H9 (cell line): ENCODE measurements at regions not wholly inside any gene's neighbourhood (a gene's known extent, or its start where the extent isn't known, plus 50 kb on each side); places are given as distances from the start of the nearest gene placed in this dataset.
A peak's percentile ranks its signal among the peaks of the same experiment; 100 is the strongest.

ENCODE experiments used
- DNase-seq: peaks from one replicate; pipeline ENCODE4 v3.0.0-alpha.2; 2017
- H2AFZ ChIP-seq: one replicate; pipeline ENCODE4 v1.6.1; 2013; ENCODE audit warnings: mild to moderate bottlenecking, low read length, control low read depth, moderate library complexity
- H2AK5ac ChIP-seq: 2 replicates; pipeline ENCODE4 v1.6.1; 2013; ENCODE audit warnings: low read length, control low read depth, mixed read lengths; ENCODE audit not compliant: insufficient read length
- H2BK120ac ChIP-seq: one replicate; pipeline ENCODE4 v1.6.1; 2013; ENCODE audit warnings: low read depth, mild to moderate bottlenecking, low read length, control low read depth, inconsistent platforms; ENCODE audit not compliant: poor library complexity, severe bottlenecking
- H2BK12ac ChIP-seq: 2 replicates; pipeline ENCODE4 v1.6.1; 2013; ENCODE audit warnings: low read length, control low read depth, mixed read lengths, low read depth; ENCODE audit not compliant: insufficient read length
- H2BK15ac ChIP-seq: 2 replicates; pipeline ENCODE4 v1.6.1; 2013; ENCODE audit warnings: low read depth, low read length, control low read depth
- H2BK20ac ChIP-seq: one replicate; pipeline ENCODE4 v1.6.1; 2013; ENCODE audit warnings: low read depth, mild to moderate bottlenecking, low read length, control low read depth, inconsistent platforms; ENCODE audit not compliant: poor library complexity, severe bottlenecking
- H2BK5ac ChIP-seq: 2 replicates; pipeline ENCODE4 v1.6.1; 2013; ENCODE audit warnings: low read length, control low read depth, mixed read lengths; ENCODE audit not compliant: insufficient read length
- H3K14ac ChIP-seq: 2 replicates; pipeline ENCODE4 v1.6.1; 2013; ENCODE audit warnings: low read length, control low read depth; ENCODE audit not compliant: insufficient read depth
- H3K18ac ChIP-seq: 2 replicates; pipeline ENCODE4 v1.6.1; 2013; ENCODE audit warnings: low read depth, mild to moderate bottlenecking, mixed read lengths, low read length, control low read depth; ENCODE audit not compliant: insufficient read length
- H3K23ac ChIP-seq: 2 replicates; pipeline ENCODE4 v1.6.1; 2013; ENCODE audit warnings: low read length, control low read depth, mixed read lengths, low read depth; ENCODE audit not compliant: insufficient read length
- H3K23me2 ChIP-seq: 2 replicates; pipeline ENCODE4 v1.6.1; 2013; ENCODE audit warnings: low read depth, mild to moderate bottlenecking, mixed read lengths, low read length, control low read depth; ENCODE audit not compliant: insufficient read length, poor library complexity, severe bottlenecking
- H3K27ac ChIP-seq: 2 replicates; pipeline ENCODE4 v1.5.1; 2013; ENCODE audit warnings: low read length, control low read depth, mixed read lengths, low read depth; ENCODE audit not compliant: insufficient read length
- H3K27me3 ChIP-seq: 2 replicates; pipeline ENCODE4 v1.6.1; 2013; ENCODE audit warnings: low read length, control low read depth, inconsistent platforms; ENCODE audit not compliant: insufficient read depth
- H3K4ac ChIP-seq: 2 replicates; pipeline ENCODE4 v1.6.1; 2013; ENCODE audit warnings: low read depth, mild to moderate bottlenecking, control low read depth, inconsistent platforms, low read length, moderate library complexity
- H3K4me1 ChIP-seq: 2 replicates; pipeline ENCODE4 v1.6.1; 2013; ENCODE audit warnings: low read length, control low read depth, inconsistent platforms; ENCODE audit not compliant: insufficient read depth
- H3K4me2 ChIP-seq: 2 replicates; pipeline ENCODE4 v1.6.1; 2013; ENCODE audit warnings: low read length, control low read depth, mixed read lengths; ENCODE audit not compliant: insufficient read length, insufficient read depth
- H3K56ac ChIP-seq: 2 replicates; pipeline ENCODE4 v1.6.1; 2013; ENCODE audit warnings: low read depth, mild to moderate bottlenecking, mixed read lengths, low read length, control low read depth; ENCODE audit not compliant: insufficient read length
- H3K79me1 ChIP-seq: 2 replicates; pipeline ENCODE4 v1.6.1; 2013; ENCODE audit warnings: low read depth, mild to moderate bottlenecking, moderate library complexity, low read length, control low read depth, inconsistent platforms; ENCODE audit not compliant: insufficient read depth, poor library complexity, severe bottlenecking
- H3K79me2 ChIP-seq: 2 replicates; pipeline ENCODE4 v1.6.1; 2013; ENCODE audit warnings: low read length, control low read depth, inconsistent platforms; ENCODE audit not compliant: insufficient read depth
- H3K9ac ChIP-seq: 2 replicates; pipeline ENCODE4 v1.6.1; 2013; ENCODE audit warnings: low read length, control low read depth, mixed read lengths; ENCODE audit not compliant: insufficient read length; ENCODE audit errors: extremely low read depth
- H3K9me3 ChIP-seq: one replicate; pipeline ENCODE4 v1.6.1; 2013; ENCODE audit warnings: low read depth, low read length, inconsistent platforms; ENCODE audit not compliant: control insufficient read depth
- H3T11ph ChIP-seq: one replicate; pipeline ENCODE4 v1.6.1; 2013; ENCODE audit warnings: mild to moderate bottlenecking, low read length, control low read depth, inconsistent platforms
- H4K20me1 ChIP-seq: one replicate; pipeline ENCODE4 v1.6.1; 2013; ENCODE audit not compliant: control insufficient read depth, insufficient read length, insufficient read depth
- H4K5ac ChIP-seq: 2 replicates; pipeline ENCODE4 v1.6.1; 2013; ENCODE audit warnings: low read depth, mild to moderate bottlenecking, mixed read lengths, low read length, control low read depth; ENCODE audit not compliant: insufficient read length
- H4K8ac ChIP-seq: replicated peaks from 2 replicates; pipeline ENCODE4 v1.6.1; 2013; ENCODE audit warnings: low read length, control low read depth, mixed read lengths, low read depth; ENCODE audit not compliant: insufficient read length
- H4K91ac ChIP-seq: 2 replicates; pipeline ENCODE4 v1.6.1; 2013; ENCODE audit warnings: low read depth, mild to moderate bottlenecking, moderate library complexity, mixed read lengths, low read length, control low read depth; ENCODE audit not compliant: insufficient read length
- H3K27ac Mint-ChIP-seq, 3 experiments: 2 replicates in 2 of 3; 3 replicates in 1 of 3; pipeline ENCODE4 v1.8.0; 2020 to 2021; ENCODE audit warnings: mixed read lengths in 3 of 3, mild to moderate bottlenecking in 1 of 3, moderate library complexity in 1 of 3
- H3K27me3 Mint-ChIP-seq: 2 replicates; pipeline ENCODE4 v1.8.0; 2021; ENCODE audit warnings: low read depth, mild to moderate bottlenecking, moderate library complexity, mixed read lengths
- H3K36me3 Mint-ChIP-seq, 3 experiments: 2 replicates in 2 of 3; 3 replicates in 1 of 3; pipeline ENCODE4 v1.8.0; 2020 to 2021; ENCODE audit warnings: low read depth in 3 of 3, mixed read lengths in 3 of 3; ENCODE audit not compliant: insufficient read depth in 1 of 3
- H3K4me1 Mint-ChIP-seq, 2 experiments: 2 replicates each; pipeline ENCODE4 v1.8.0; 2020; ENCODE audit warnings: mixed read lengths in 2 of 2
- H3K4me3 Mint-ChIP-seq, 2 experiments: 2 replicates in 1 of 2; 3 replicates in 1 of 2; pipeline ENCODE4 v1.8.0; 2020 to 2021; ENCODE audit warnings: mild to moderate bottlenecking in 2 of 2, mixed read lengths in 2 of 2, moderate library complexity in 1 of 2
- H3K9me3 Mint-ChIP-seq, 2 experiments: 2 replicates in 1 of 2; 3 replicates in 1 of 2; pipeline ENCODE4 v1.8.0; 2020; ENCODE audit warnings: mild to moderate bottlenecking in 2 of 2, mixed read lengths in 2 of 2, moderate library complexity in 1 of 2
- CTCF ChIP-seq: fragments of 200-600 bp; sonication (generic); conservative IDR thresholded peaks from 3 replicates; pipeline ENCODE4 v1.8.0; 2021; ENCODE audit warnings: antibody characterized with exemption, mild to moderate bottlenecking
- WGBS: extraction: QIAGEN DNeasy Blood & Tissue Kit; methylation state at CpG from one replicate; pipeline ENCODE4 v1.1.7; 2013; ENCODE audit warnings: missing lambda C conversion rate, low lambda C conversion rate, mixed read lengths; ENCODE audit not compliant: insufficient read length; ENCODE audit errors: extremely low coverage; 5-methylcytosine and 5-hydroxymethylcytosine counted together

- Histone ChIP-seq H3K4me2 (no peak overlapping the region), H4K91ac (no peak overlapping the region), H3K79me2 (no peaks in the 10 kb centered on the region), H4K8ac (no peak overlapping the region), H3K18ac (no peak overlapping the region), H2AK5ac (no peak overlapping the region), H3K23ac (no peak overlapping the region), H3K27ac (no peak overlapping the region), H3K27me3 (no peaks in the 10 kb centered on the region), H4K20me1 (no peaks in the 10 kb centered on the region), H3K4me1 (peaks cover 22% of the 10 kb centered on the region), H3K79me1 (no peaks in the 10 kb centered on the region), H2BK120ac (no peak overlapping the region), H3K23me2 (no peaks in the 10 kb centered on the region), H3K4ac (no peak overlapping the region), H3K14ac (no peak overlapping the region; the same call in 1 of the 2 replicates), H4K5ac (no peak overlapping the region), H2BK5ac (no peak overlapping the region), H3T11ph (no peak overlapping the region), H3K9me3 (no peaks in the 10 kb centered on the region), H2BK15ac (no peak overlapping the region), H3K56ac (no peak overlapping the region), H3K9ac (no peak overlapping the region), H2BK20ac (no peak overlapping the region), H2AFZ (no peak overlapping the region), H2BK12ac (no peak overlapping the region)
- no peak for TF ChIP-seq CTCF
- 0 out of 7 replicates have a peak overlapping the region, but pooled peaks of 1 of the 3 experiments have one; percentile 34 for H3K27ac Mint-ChIP-seq
- DNase-seq = no peak
- peaks cover 11% of the 10 kb centered on the region for H3K27me3 Mint-ChIP-seq
- H3K4me1 Mint-ChIP-seq = peaks cover 47 to 51% of the 10 kb centered on the region in 2 experiments
- no CpG with 5 or more reads among the region's 10 CpGs for WGBS
- peaks cover 0 to 2% of the 10 kb centered on the region in 2 experiments; a peak in 1 of 5 replicates for H3K9me3 Mint-ChIP-seq
- H3K36me3 Mint-ChIP-seq = no peaks in the 10 kb centered on the region
- peak overlapping the region in 1 of 2 experiments; percentile 30; a peak in 1 of 5 replicates for H3K4me3 Mint-ChIP-seq
Observed at GRCh38 chr1:53395671-53396215, 63.5 kb upstream of the DMRTB1 start.
